ENCODE measurements at regions not wholly inside any gene's neighbourhood (a gene's known extent, or its start where the extent isn't known, plus 50 kb on each side); places are given as distances from the start of the nearest gene placed in this dataset.

DNA sequence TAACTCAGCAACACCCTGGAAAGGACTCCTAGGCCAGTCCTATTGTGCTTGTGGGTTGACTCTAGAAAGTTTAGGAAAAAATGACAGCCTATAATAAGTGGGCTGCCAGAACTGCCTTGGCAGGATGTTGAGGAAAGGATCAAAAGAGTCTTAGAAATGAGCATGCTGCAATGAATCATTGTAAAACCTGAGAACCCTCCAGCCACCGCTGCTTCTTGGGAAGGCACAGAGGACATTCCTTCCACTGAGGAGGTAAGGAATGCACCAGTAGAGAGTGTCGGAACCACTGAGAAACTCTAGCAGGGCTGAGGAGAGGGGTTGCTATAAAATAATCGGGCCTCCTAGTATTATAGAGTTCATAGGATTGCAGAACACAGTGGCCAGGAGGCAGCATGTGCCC lies 146.7 kb upstream of the SMIM21 start:
- no peak for DNase-seq

DNA sequence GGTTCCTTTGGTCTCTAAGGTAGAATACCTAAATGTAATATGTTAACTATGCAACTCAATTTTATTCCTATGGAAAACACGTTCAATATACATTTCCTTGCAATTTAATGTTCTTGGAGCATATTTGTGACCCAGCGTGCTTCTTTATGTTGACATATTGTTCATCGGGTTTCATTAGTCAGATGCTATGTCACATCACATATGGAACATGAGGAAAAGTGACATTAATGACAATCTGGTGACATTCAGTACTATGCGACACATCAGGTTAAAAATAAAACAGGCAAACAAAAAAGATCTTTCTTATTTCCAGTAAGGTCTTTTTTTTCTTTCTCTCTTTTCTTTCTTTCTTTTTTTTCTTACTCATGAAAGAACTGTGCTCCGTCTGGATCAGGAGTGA lies 135.6 kb upstream of the SMIM21 start:
- DNase-seq, result no peak

DNA sequence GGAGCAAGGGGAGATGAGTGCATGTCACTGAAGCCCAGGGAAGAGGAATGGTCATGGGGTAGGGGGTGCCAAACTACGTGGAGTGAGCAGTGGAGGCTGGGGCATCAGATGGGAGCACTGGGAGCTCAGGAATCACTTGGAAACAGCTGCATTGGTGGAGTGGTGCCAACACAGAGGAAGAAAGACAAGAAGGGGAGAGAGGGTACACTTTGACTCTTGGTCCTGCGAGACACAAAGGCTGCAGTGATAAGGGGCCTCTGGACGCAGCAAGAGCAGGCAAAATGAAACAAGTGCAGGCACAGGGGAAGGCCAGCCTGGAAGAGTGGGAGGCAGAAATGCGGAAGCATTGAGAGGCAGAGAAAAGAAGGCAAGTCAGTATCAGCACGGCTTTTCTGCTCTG lies 134.7 kb upstream of the SMIM21 start:
- no peak for DNase-seq

DNA sequence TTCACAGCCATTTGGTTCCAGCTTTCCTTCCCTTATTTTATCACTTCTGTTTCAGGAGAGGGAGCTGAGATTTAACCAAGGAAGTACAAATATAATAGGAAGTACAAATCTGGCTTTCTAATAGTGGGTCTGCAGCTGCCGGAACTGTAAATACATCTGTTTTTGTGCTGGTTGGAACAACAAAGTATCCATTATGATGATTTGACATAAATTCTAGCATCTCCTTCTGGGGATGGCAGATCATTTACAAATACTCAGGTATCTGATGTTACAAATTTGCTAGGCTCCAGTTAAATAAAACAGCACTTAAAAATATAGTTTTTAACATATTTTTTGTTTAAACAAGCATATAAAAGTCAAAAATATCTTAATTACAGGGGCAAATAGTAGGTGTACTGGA lies 131.3 kb upstream of the SMIM21 start:
- no peak for DNase-seq

DNA sequence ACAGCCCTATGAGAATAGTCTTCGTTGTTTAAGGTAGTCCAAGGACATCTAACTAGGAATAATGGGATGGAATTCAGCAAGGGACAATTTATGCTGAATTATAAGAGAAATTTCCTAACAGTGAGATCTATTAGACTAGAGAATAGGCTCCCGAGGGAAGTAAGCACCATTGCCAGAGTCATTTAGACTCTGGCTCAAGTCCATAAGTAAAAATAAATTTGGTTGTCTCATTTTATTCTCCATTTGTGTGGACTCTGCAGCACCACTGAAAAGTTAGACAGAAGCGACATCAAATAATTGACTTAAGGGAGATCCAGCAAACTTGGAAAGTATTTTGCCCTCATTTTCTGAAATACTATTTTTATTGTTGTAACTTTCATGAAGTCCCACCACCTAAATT lies 129.3 kb upstream of the SMIM21 start:
- DNase-seq, result no peak

DNA sequence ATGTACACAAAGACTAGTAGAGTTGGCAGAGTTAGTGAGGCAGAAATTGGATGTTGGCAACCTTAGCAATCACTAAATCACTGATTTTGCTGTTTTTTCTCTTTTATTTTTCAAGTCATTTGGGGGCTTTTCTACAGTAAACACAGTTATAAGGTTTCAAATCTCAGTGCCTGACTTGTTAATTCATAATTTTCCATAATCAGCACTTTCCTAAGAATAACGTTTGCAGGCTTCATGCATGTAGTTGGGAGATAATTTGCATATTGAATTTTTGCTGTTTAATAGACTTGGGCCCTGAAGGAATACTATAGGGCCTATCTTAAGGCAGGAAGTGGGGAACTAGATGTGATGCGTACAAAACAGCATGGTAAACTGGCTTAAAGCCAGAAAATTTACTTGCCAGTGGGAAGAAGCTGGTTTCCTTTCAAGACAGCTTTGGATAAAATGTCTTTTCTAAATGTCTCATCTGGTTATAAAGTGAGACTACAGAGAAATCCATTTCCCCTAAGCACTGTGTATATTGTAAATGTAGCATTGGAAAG lies 127.2 kb upstream of the SMIM21 start:
- no peak for DNase-seq

DNA sequence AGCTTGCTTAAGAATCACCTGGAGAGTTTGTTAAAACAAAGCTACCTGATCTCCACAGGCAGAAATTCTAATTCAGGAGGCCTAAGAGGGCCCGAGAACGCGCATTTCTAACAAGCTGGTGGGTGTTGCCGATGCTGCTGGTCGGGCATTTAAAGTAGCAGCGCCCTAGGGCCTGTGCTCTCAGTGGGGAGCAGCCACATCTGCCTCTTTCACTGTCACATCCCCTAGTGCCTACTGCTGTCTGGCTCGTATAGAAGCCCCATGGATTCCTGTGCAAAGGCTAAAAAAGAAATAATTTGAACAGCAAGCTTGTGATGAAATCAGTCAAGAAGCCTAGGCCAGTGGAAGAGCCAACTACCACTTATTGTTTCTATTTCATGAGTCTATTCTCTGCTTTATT lies 126.7 kb upstream of the SMIM21 start:
- no peak for DNase-seq

DNA sequence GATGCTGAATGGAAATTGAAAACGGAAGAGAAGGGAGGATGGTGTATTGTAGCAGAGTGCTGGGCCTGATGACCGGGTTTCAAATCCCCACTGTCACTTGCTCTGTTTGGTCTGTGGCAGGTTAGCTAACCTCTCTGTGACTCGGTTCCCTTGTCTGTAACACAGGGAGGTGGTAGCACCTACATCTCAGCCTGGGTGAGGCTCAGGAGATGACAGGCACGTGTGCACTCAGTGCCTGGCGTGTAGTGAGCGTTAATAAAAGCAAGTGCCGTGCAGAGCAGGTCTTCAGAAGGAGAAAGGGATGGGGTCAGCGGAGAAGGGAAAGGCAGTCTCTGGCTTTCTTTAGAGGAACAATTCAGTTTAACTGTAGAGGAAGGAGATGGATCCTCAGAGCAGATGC lies 125.5 kb upstream of the SMIM21 start:
- DNase-seq, result no peak

DNA sequence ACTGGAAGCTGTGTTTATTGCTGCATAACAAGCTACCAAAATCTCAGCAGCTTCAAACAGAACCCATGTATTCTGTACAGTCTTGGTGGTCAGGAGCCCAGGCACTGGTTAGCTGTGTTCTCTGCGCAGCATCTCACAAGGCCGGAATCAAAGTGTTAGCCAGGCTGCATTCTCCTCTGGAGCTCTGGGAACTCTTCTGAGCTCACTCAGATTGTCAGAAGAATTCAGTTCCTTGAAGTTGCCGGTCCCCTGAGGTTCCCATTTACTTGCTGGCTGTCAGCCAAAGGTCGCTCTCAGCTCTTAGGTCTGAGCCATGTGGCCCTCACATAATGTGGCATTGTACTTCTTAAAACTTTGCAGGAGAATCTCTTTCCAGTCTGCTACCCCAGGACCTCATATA lies 123.6 kb upstream of the SMIM21 start:
- DNase-seq, result peak; percentile 77

DNA sequence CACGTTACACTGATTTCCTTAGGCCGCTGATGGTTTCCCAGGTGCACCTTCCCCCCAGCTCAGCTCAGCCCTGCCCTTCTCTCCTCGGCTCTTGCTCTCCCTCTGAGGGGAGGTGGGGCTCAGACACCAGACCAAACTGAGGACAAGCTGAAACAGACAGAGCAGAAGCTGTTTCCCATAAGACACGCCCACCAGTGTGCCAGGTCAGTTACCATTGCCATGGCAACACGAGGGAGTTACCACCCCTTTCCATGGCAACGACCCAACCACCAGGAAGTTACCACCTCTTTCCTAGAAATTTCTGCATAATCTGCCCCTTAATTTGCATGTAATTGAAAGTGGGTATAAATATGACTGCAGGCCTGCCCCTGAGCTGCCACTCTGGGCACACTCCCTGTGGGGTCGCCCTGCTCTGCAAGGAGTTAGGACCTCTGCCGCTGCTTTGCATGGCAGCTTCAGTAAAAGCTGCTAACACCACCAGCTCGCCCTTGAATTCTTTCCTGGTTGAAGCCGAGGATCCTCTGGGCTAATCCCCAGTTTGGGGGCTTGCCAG lies 120.9 kb upstream of the SMIM21 start:
- DNase-seq, result peak; percentile 73

DNA sequence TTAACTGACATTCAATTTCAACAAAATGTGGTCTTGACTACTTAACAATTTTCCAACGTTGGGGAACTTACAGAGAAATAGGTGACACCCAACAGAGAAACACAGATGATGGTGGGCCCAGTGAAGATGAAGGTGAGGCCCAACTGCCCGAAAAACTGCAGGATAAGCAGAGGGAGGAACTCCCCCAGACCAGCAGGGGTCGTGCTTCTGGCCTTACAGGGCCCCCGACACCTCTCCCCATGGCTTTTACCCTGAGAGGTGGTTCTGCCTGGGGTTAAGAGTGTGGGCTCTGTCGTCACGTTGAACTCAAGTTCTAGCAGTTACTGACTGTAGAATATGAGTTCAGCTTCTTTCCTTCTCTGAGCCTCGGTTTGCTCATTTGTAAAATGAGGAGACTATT lies 119.5 kb upstream of the SMIM21 start:
- DNase-seq, result no peak

DNA sequence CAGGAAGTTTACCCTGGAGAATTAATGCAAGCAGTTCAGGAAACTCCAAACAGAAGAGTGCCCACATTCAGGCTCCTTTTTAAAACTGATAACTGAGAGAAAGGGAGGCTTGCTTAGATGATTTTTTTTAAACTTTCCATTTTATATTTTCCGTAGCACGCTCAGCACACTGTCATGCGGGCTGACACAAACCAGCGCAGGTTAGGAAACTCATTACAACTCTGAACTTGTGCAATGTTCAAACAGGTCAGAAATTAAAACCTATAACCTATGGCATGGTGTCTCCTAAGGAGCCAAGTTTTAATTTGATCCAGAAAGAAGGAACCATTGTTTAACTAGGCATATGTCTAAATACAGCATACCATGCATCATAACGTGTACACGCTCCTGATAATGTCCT lies 117.7 kb upstream of the SMIM21 start:
- no peak for DNase-seq

DNA sequence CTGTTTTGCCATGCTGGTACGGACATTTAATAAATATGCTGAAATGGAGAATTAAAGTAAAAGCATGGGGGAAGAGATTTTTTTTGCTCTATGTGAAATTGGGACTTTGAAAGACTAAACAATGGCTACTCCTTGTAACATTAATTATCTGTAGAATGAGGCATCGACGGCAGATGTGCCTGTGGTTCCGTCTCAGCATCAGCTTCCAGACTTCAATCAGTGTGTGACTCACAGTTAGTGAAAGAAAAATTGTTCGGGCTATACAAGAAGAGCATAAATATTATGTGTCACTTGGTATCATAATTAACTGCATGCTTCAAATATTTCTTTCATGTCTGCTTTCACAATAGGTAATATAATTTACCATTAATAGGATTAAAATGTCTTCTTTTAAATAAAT lies 117.0 kb upstream of the SMIM21 start:
- no peak for DNase-seq

DNA sequence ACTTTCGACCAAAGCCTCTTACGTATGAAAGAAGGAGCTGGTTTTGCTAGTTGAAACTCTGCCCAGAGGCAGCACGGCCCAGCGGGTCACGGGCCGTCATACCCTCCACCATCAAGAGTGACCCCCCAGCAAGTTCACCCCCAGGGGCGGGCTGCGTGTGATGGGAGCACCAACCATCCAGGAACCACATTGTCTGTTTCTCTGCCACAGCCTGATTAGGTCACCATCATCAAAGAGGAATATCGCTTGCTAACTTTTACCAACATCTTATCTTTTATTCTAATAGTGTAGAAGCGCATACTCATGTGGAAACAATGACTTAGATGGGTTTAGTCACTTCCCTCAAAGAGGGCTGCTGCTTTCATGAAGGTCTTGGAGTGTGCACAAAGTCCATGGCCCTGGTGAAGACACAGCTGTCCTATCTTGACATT lies 116.6 kb upstream of the SMIM21 start:
- DNase-seq, result no peak

DNA sequence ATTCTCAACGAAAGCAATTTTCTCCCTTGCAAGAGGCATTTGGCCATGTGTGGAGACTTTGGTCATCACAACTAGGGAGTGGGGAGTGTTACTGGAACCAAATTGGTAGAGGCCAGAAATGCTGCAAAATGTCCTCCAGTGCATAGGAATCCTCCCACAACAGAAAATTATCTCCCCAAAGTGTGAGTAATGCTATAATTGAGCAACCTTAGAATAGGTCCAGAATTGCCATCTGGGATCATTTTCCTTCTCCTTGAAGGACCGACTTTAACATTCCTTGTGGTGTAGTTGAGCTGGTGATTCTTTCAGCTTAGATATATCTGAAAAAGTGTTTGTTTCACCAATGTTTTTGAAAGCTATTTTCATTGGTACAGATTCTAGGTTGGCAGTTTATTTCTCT lies 111.2 kb upstream of the SMIM21 start:
- DNase-seq, result no peak

DNA sequence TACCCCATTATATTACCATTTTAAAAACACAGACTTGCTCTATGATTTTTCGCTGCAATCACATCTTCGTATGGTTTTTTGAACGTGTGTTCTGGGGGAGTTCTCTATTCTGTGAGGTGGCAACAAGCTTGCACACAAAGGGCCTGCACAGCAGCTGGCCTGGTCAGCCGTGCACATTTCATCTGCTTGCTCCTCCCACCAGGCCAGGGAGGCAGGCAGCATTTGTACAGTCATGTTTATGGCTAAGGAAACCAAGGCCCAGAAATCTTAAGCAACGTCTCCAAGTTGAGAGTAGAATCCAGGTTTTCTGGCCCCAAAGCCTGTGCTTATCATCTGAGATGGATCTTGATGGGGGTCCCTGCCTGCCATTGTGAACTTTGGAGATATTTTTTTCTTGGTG lies 106.4 kb upstream of the SMIM21 start:
- peak; percentile 58 for DNase-seq

DNA sequence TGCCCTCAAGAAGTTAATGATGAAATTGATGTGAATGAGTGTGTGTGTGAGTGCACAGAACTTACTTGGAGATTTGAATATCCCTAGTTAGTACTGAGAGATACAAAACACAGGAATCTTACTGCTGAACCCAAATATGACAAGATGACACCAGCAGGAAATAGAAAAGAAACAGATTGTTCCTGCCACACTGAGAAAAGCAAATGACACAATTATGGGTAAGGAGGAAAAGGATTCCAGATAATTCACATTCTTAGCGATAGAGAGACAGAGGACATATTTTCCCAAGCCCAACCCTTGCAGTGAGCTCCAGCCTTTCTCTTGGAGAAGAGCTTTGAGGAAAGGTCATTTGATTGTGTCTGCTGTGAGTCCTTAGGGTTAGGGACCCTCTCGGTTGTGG lies 105.7 kb upstream of the SMIM21 start:
- no peak for DNase-seq

DNA sequence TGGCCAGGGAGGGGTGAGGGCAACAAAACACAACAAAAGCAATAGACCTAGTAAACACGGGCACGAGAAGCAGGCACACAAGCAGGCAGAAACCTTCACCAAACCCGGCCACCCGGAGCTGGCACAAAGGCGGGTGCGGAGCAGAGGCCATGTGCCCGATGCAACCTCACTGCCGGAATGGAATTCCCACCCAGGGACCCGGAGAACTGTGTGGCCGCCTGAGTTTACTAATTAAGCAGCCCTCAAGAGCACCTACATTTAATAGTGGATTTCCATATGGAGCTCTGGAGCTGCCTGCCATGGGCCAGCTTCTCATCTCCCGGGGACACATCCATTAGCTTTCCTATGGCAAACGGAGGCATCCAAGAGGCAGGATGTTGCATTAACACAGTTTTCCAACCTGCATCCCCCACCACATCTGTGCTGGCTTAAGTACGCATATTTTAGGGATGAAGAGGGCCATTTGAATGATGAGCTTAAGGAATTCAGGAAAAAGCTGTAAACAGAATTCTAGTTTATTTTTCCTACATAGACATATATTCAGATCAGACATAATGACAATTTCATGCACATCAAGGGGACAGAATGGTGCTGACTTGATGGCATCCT lies 104.5 kb upstream of the SMIM21 start:
- DNase-seq, result no peak

DNA sequence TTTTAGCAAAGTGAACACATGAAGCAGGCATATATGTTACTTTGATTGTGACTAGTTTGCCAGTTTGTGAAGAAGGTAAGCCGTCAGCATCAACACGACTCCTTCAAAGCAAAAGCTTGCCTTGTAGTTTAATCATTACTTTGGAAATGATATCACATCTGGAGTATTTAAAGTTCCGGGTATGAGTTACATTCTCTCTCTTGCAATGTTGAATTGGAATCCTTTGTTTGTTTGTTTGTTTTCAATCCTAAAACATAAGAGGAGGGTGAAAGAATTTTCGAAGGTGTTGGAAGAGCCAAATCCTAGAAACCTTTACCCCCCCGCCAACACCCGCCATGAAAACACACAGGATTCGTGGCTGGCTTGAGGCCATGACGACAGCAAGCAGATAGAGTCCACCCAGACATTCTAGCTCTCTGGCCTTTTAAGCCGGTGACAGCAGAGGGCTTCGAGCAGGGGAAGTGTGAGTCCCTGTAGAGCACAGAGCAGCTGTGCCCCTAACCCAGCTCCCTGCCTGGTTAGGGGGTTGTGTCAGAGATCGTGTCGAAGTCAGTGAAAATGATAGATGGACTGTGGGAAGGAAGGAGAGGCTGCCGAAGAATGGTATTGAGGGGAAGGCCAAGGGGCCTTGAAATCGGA lies 103.8 kb upstream of the SMIM21 start:
- DNase-seq, result peak; percentile 32

DNA sequence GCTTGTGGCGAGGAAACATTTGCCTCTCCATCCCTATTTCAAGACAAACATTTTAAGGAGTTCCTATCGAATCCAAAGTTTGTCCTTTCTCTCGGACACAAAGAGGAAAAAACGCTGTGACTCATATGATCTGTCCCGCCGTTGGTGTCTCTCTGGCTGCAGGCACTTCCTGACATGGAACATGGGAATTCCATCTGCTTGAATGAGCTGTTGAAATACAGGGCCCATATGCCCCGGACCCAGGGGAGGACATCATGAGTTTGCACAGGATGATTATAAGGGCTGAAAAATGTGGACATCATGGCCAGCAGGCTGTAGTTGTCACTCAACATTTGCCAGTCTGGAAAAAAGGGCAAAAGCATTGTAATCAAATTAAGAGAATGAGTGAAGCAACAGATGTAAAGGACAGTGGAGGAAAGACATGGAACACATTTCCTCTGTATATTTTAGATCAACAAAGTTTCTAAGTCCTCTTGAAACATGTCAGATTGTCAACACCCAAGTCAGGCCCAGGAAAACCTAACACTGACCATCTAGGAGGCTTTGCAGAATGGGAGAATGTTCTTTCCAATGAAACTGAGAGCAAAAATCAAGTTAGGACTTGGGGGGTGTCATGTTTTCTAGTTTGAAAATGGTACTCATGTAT lies 103.2 kb upstream of the SMIM21 start:
- peak; percentile 40 for DNase-seq

DNA sequence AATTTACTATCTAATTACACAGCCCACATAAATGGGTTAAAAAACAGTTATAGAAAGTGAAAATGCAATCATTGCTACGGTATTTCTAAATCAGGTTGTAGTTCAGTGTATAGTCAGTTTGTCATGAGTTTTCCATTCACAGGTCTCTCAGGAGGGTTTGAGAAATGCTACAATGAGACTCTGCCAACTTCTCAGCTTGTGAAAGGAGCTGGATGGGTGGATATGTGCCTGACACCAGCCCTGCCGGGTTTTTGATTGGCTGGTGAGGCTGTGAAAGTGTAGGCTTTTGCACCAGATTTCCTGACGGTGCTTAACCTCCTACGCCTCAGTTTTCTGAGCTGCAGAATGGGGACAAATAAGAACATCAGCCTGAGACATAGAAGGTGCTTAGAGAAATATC lies 102.6 kb upstream of the SMIM21 start:
- no peak for DNase-seq

DNA sequence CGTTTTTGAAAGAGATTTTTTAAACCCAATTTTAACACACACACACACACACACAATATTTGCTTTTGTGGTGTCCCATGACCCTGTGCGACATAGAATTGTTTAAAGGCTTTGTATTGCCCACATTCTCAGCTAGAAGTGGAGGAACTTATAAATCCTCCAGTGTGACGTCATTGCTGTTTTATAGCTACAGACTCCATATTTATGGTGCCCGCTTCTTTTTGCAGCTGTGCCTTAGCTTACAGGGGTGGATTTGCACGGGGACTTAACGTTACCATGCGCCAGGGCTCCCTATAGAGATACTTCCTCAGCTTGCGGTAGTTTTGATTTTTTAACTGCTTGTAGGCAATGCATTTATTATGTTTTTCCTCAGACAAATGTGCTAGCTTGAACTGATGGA lies 101.9 kb upstream of the SMIM21 start:
- no peak for DNase-seq

DNA sequence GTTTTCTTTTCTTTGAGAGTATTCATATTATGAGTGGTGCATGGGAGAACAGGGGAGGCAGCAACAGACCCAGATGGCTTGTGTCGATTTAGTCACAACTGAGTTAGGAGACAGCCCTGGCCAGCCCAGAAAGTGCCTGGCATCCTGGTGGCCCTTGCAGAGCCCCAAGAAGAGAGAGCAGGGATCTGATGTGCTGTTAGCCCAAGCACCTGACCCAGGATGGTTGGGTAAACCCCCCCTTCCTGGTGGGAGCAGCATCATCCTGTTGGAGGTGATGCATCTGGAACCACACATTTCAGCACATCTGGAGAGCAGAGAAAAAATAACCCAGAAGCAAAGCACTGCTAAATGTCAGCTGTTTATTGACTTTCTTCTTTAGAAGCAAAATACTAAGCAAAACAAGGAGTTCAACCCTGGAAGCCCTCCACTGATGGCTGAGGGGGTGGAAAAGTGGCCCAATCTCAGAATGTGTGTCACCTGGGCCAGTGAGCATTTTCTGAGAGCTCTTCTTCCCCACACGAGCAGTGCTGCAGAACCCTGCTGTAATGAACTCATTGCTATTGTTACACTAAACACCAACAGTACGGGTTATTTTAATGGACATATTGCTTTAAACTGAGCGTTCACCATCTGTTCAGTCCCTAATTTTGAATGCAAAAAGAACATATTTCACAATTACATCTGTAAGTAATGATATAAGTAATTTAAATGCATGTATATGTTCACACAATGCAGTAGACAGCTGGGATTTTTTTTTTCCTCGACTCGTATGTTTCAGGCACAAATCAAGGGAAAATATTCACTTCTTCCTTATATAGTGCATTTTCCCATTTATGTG lies 100.6 kb upstream of the SMIM21 start:
- DNase-seq, result no peak
